GM23338 (cell line): ENCODE measurements at regions not wholly inside any gene's neighbourhood (a gene's known extent, or its start where the extent isn't known, plus 50 kb on each side); places are given as distances from the start of the nearest gene placed in this dataset.

Experiments used
- ATAC-seq: fragments of 200-7000 bp; cut with Tn5 transposase; 3 replicates; pipeline ENCODE4 v1.9.1; 2020
- DNase-seq: peaks from one replicate; pipeline ENCODE4 v3.0.0-alpha.2; 2015; ENCODE audit warnings: low spot score
- H2AFZ ChIP-seq: fragments of 200-600 bp; sonication (generic); 2 replicates; pipeline ENCODE4 v1.8.0; 2016; ENCODE audit warnings: antibody characterized with exemption, mild to moderate bottlenecking, moderate library complexity
- H3F3A ChIP-seq: fragments of 200-600 bp; sonication (generic); replicated peaks from 2 replicates; pipeline ENCODE4 v1.8.0; 2017; ENCODE audit warnings: antibody characterized with exemption, mixed run types, low read depth
- H3K27ac ChIP-seq: fragments of 200-600 bp; sonication (generic); 2 replicates; pipeline ENCODE4 v1.6.1; 2016; ENCODE audit warnings: low read depth
- H3K27me3 ChIP-seq: fragments of 200-600 bp; sonication (generic); 2 replicates; pipeline ENCODE4 v1.8.0; 2016; ENCODE audit warnings: mild to moderate bottlenecking, mixed run types, moderate library complexity; ENCODE audit not compliant: insufficient read depth
- H3K36me3 ChIP-seq: fragments of 200-600 bp; sonication (generic); 2 replicates; pipeline ENCODE4 v1.8.0; 2016; ENCODE audit warnings: mild to moderate bottlenecking; ENCODE audit not compliant: insufficient read depth
- H3K4me1 ChIP-seq: fragments of 200-600 bp; sonication (generic); 2 replicates; pipeline ENCODE4 v1.8.0; 2016; ENCODE audit warnings: mild to moderate bottlenecking, moderate library complexity; ENCODE audit not compliant: insufficient read depth
- H3K4me2 ChIP-seq: fragments of 200-600 bp; sonication (generic); 2 replicates; pipeline ENCODE4 v1.7.1; 2017; ENCODE audit warnings: mixed run types
- H3K4me3 ChIP-seq: fragments of 200-600 bp; sonication (generic); 2 replicates; pipeline ENCODE4 v1.6.1; 2016; ENCODE audit warnings: mixed run types
- H3K79me2 ChIP-seq: fragments of 200-600 bp; sonication (generic); replicated peaks from 2 replicates; pipeline ENCODE4 v1.8.0; 2017; ENCODE audit warnings: mild to moderate bottlenecking; ENCODE audit not compliant: insufficient read depth
- H3K9me2 ChIP-seq: fragments of 200-600 bp; sonication (generic); 2 replicates; pipeline ENCODE4 v1.8.0; 2017; ENCODE audit not compliant: insufficient read depth
- H4K20me1 ChIP-seq: fragments of 200-600 bp; sonication (generic); replicated peaks from 2 replicates; pipeline ENCODE4 v1.8.0; 2017; ENCODE audit warnings: mild to moderate bottlenecking; ENCODE audit not compliant: insufficient read depth
- H3K27ac Mint-ChIP-seq: 2 replicates; pipeline ENCODE4 v1.8.0; 2020; ENCODE audit warnings: inconsistent platforms, mild to moderate bottlenecking, moderate library complexity, mixed read lengths
- H3K27me3 Mint-ChIP-seq: 3 replicates; pipeline ENCODE4 v1.8.0; 2022; ENCODE audit warnings: low read depth, mild to moderate bottlenecking, moderate library complexity, mixed read lengths, inconsistent platforms; ENCODE audit not compliant: insufficient read depth, poor library complexity
- H3K36me3 Mint-ChIP-seq: 3 replicates; pipeline ENCODE4 v1.8.0; 2021; ENCODE audit warnings: low read depth, mild to moderate bottlenecking, inconsistent platforms, moderate library complexity, mixed read lengths
- H3K4me1 Mint-ChIP-seq: 3 replicates; pipeline ENCODE4 v1.8.0; 2020; ENCODE audit warnings: mild to moderate bottlenecking, inconsistent platforms, mixed read lengths
- H3K4me3 Mint-ChIP-seq: 3 replicates; pipeline ENCODE4 v1.8.0; 2021; ENCODE audit warnings: moderate library complexity, mild to moderate bottlenecking, inconsistent platforms, mixed read lengths
- H3K9me3 Mint-ChIP-seq: 3 replicates; pipeline ENCODE4 v1.8.0; 2020; ENCODE audit warnings: moderate library complexity, mild to moderate bottlenecking, inconsistent platforms, mixed read lengths
- CREB1 ChIP-seq: fragments of 250-450 bp; sonication (Bioruptor Pico); IDR thresholded peaks from 2 replicates; pipeline ENCODE4 v1.5.0; 2020; ENCODE audit warnings: low read depth, mild to moderate bottlenecking, moderate library complexity
- ETS1 ChIP-seq: IDR thresholded peaks from 2 replicates; pipeline ENCODE4 v1.6.1; 2016; ENCODE audit warnings: antibody characterized with exemption
- EZH2 ChIP-seq: fragments of 200-600 bp; sonication (generic); IDR thresholded peaks from one replicate; pipeline ENCODE4 v1.8.0; 2017; ENCODE audit warnings: antibody characterized with exemption, mild to moderate bottlenecking, low read depth; ENCODE audit not compliant: unreplicated experiment
- EZH2phosphoT487 ChIP-seq: fragments of 200-600 bp; sonication (generic); IDR thresholded peaks from one replicate; pipeline ENCODE4 v1.8.1; 2018; ENCODE audit warnings: antibody characterized with exemption; ENCODE audit not compliant: unreplicated experiment
- JUNB ChIP-seq: IDR thresholded peaks from one replicate; pipeline ENCODE4 v1.6.1; 2016; ENCODE audit warnings: antibody characterized with exemption; ENCODE audit not compliant: unreplicated experiment
- NANOG ChIP-seq: IDR thresholded peaks from 2 replicates; pipeline ENCODE4 v1.6.1; 2016; ENCODE audit warnings: antibody characterized with exemption, borderline replicate concordance
- POLR2AphosphoS5 ChIP-seq: IDR thresholded peaks from 2 replicates; pipeline ENCODE4 v1.6.1; 2016; ENCODE audit warnings: antibody characterized with exemption, low read depth
- REST ChIP-seq: IDR thresholded peaks from one replicate; pipeline ENCODE4 v1.6.1; 2018; ENCODE audit warnings: antibody characterized with exemption; ENCODE audit not compliant: unreplicated experiment
- STAT1 ChIP-seq: IDR thresholded peaks from one replicate; pipeline ENCODE4 v1.6.1; 2016; ENCODE audit warnings: antibody characterized with exemption; ENCODE audit not compliant: unreplicated experiment
- ZNF114 ChIP-seq: fragments of 250-450 bp; sonication (Bioruptor Pico); IDR thresholded peaks from 2 replicates; pipeline ENCODE4 v1.5.0; 2020; ENCODE audit warnings: mild to moderate bottlenecking, moderate library complexity
- ZNF331 ChIP-seq: fragments of 250-450 bp; sonication (Bioruptor Pico); IDR thresholded peaks from 2 replicates; pipeline ENCODE4 v1.5.0; 2020; ENCODE audit warnings: low read depth, mild to moderate bottlenecking, moderate library complexity
- TF ChIP-seq, protein P1 (sequence below), 2 experiments: fragments of 200-600 bp in 1 of 2; sonication (generic) in 1 of 2; conservative IDR thresholded peaks; 2 replicates each; pipeline versions ENCODE4 v1.5.1 to v1.6.1; 2016 to 2017; ENCODE audit warnings: antibody characterized with exemption in 2 of 2, low read depth in 2 of 2, mild to moderate bottlenecking in 2 of 2, moderate library complexity in 1 of 2
- TF ChIP-seq, protein P2 (sequence below): fragments of 250-450 bp; sonication (Bioruptor Pico); IDR thresholded peaks from 2 replicates; pipeline ENCODE4 v1.5.0; 2020; ENCODE audit warnings: mild to moderate bottlenecking, moderate library complexity

GRCh38 chr15:97072545-97072944, 742.0 kb downstream of the NR2F2 start:
- H3K27ac ChIP-seq: no peak overlapping the region
- no peak overlapping the region for H3K4me3 Mint-ChIP-seq
- TF ChIP-seq JUNB (no peak), NANOG (no peak), ZNF114 (no peak), EZH2 (no peak), ETS1 (no peak), REST (no peak), CREB1 (no peak), ZNF331 (CRISPR knock-in tag) (no peak), POLR2AphosphoS5 (no peak), STAT1 (no peak), EZH2phosphoT487 (no peak)
- TF ChIP-seq, protein P1, sequence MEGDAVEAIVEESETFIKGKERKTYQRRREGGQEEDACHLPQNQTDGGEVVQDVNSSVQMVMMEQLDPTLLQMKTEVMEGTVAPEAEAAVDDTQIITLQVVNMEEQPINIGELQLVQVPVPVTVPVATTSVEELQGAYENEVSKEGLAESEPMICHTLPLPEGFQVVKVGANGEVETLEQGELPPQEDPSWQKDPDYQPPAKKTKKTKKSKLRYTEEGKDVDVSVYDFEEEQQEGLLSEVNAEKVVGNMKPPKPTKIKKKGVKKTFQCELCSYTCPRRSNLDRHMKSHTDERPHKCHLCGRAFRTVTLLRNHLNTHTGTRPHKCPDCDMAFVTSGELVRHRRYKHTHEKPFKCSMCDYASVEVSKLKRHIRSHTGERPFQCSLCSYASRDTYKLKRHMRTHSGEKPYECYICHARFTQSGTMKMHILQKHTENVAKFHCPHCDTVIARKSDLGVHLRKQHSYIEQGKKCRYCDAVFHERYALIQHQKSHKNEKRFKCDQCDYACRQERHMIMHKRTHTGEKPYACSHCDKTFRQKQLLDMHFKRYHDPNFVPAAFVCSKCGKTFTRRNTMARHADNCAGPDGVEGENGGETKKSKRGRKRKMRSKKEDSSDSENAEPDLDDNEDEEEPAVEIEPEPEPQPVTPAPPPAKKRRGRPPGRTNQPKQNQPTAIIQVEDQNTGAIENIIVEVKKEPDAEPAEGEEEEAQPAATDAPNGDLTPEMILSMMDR (conservative IDR thresholded peaks at IDR 0.05; ENCODE audit: low read depth in 2 of 2): no peak
- TF ChIP-seq, protein P2, sequence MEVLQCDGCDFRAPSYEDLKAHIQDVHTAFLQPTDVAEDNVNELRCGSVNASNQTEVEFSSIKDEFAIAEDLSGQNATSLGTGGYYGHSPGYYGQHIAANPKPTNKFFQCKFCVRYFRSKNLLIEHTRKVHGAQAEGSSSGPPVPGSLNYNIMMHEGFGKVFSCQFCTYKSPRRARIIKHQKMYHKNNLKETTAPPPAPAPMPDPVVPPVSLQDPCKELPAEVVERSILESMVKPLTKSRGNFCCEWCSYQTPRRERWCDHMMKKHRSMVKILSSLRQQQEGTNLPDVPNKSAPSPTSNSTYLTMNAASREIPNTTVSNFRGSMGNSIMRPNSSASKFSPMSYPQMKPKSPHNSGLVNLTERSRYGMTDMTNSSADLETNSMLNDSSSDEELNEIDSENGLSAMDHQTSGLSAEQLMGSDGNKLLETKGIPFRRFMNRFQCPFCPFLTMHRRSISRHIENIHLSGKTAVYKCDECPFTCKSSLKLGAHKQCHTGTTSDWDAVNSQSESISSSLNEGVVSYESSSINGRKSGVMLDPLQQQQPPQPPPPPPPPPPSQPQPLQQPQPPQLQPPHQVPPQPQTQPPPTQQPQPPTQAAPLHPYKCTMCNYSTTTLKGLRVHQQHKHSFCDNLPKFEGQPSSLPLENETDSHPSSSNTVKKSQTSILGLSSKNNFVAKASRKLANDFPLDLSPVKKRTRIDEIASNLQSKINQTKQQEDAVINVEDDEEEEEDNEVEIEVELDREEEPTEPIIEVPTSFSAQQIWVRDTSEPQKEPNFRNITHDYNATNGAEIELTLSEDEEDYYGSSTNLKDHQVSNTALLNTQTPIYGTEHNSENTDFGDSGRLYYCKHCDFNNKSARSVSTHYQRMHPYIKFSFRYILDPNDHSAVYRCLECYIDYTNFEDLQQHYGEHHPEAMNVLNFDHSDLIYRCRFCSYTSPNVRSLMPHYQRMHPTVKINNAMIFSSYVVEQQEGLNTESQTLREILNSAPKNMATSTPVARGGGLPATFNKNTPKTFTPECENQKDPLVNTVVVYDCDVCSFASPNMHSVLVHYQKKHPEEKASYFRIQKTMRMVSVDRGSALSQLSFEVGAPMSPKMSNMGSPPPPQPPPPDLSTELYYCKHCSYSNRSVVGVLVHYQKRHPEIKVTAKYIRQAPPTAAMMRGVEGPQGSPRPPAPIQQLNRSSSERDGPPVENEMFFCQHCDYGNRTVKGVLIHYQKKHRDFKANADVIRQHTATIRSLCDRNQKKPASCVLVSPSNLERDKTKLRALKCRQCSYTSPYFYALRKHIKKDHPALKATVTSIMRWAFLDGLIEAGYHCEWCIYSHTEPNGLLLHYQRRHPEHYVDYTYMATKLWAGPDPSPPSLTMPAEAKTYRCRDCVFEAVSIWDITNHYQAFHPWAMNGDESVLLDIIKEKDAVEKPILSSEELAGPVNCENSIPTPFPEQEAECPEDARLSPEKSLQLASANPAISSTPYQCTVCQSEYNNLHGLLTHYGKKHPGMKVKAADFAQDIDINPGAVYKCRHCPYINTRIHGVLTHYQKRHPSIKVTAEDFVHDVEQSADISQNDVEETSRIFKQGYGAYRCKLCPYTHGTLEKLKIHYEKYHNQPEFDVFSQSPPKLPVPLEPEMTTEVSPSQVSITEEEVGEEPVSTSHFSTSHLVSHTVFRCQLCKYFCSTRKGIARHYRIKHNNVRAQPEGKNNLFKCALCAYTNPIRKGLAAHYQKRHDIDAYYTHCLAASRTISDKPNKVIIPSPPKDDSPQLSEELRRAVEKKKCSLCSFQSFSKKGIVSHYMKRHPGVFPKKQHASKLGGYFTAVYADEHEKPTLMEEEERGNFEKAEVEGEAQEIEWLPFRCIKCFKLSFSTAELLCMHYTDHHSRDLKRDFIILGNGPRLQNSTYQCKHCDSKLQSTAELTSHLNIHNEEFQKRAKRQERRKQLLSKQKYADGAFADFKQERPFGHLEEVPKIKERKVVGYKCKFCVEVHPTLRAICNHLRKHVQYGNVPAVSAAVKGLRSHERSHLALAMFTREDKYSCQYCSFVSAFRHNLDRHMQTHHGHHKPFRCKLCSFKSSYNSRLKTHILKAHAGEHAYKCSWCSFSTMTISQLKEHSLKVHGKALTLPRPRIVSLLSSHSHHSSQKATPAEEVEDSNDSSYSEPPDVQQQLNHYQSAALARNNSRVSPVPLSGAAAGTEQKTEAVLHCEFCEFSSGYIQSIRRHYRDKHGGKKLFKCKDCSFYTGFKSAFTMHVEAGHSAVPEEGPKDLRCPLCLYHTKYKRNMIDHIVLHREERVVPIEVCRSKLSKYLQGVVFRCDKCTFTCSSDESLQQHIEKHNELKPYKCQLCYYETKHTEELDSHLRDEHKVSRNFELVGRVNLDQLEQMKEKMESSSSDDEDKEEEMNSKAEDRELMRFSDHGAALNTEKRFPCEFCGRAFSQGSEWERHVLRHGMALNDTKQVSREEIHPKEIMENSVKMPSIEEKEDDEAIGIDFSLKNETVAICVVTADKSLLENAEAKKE: no peak
- H3K36me3 ChIP-seq: no peaks in the 10 kb centered on the region
- no peak overlapping the region for H3K27ac Mint-ChIP-seq
- H3F3A ChIP-seq: no peaks in the 10 kb centered on the region
- no peaks in the 10 kb centered on the region for H3K79me2 ChIP-seq
- peaks cover 6% of the 10 kb centered on the region; the same call in 2 of the 3 replicates for H3K9me3 Mint-ChIP-seq
- H4K20me1 ChIP-seq: no peaks in the 10 kb centered on the region
- H3K4me3 ChIP-seq: no peak overlapping the region
- H3K4me1 Mint-ChIP-seq: no peaks in the 10 kb centered on the region; the same call in 2 of the 3 replicates
- no peak overlapping the region for H3K4me2 ChIP-seq
- peak overlapping the region; percentile 94 for H2AFZ ChIP-seq
- DNase-seq: no peak
- 0 out of 2 replicates have a peak, but pooled peaks cover 3% of the 10 kb centered on the region for H3K9me2 ChIP-seq
- no peak for ATAC-seq
- H3K27me3 ChIP-seq: no peaks in the 10 kb centered on the region
- no peaks in the 10 kb centered on the region for H3K27me3 Mint-ChIP-seq
- H3K4me1 ChIP-seq: no peaks in the 10 kb centered on the region
- H3K36me3 Mint-ChIP-seq: no peaks in the 10 kb centered on the region
